CD14-positive monocyte (primary cell): ENCODE measurements at regions not wholly inside any gene's neighbourhood (a gene's known extent, or its start where the extent isn't known, plus 50 kb on each side); places are given as distances from the start of the nearest gene placed in this dataset.

Source experiments
- DNase-seq, 3 donors: peaks; one replicate each; pipeline ENCODE4 v3.0.0-alpha.2; 2011 to 2022
- H2AFZ ChIP-seq: 2 replicates; pipeline ENCODE4 v1.6.0; 2012; ENCODE audit warnings: mild to moderate bottlenecking, low read depth, low read length, inconsistent platforms; ENCODE audit not compliant: insufficient read depth, poor library complexity, severe bottlenecking
- H3K27ac ChIP-seq, 2 donors: 1 replicate in 1 of 2; 2 replicates in 1 of 2; pipeline ENCODE4 v1.5.1; 2012 to 2013; ENCODE audit warnings: low read length in 2 of 2, control low read depth in 1 of 2, inconsistent platforms in 1 of 2, low read depth in 1 of 2, mild to moderate bottlenecking in 1 of 2
- H3K27me3 ChIP-seq, 2 donors: one replicate each; pipeline versions ENCODE4 v1.6.0 to v1.6.1; 2011 to 2013; ENCODE audit warnings: low read length in 2 of 2; ENCODE audit not compliant: control insufficient read depth in 2 of 2, insufficient read depth in 2 of 2
- H3K36me3 ChIP-seq, 2 donors: replicated peaks in 1 of 2; 1 replicate in 1 of 2; 2 replicates in 1 of 2; pipeline versions ENCODE4 v1.5.1 to v1.6.1; 2012 to 2013; ENCODE audit warnings: low read length in 2 of 2, control low read depth in 1 of 2, inconsistent platforms in 1 of 2, mild to moderate bottlenecking in 1 of 2; ENCODE audit not compliant: insufficient read depth in 2 of 2, control insufficient read depth in 1 of 2
- H3K4me1 ChIP-seq, 2 donors: 1 replicate in 1 of 2; 2 replicates in 1 of 2; pipeline versions ENCODE4 v1.5.1 to v1.6.1; 2012 to 2013; ENCODE audit warnings: low read length in 2 of 2, control low read depth in 1 of 2, inconsistent platforms in 1 of 2, mild to moderate bottlenecking in 1 of 2, moderate library complexity in 1 of 2; ENCODE audit not compliant: insufficient read depth in 2 of 2, control insufficient read depth in 1 of 2
- H3K4me2 ChIP-seq: replicated peaks from 2 replicates; pipeline ENCODE3; 2012; ENCODE audit warnings: low read length, moderate library complexity, mild to moderate bottlenecking; ENCODE audit not compliant: poor library complexity, severe bottlenecking; ENCODE audit errors: extremely low read depth
- H3K4me3 ChIP-seq, 3 experiments: fragments of 200-600 bp in 1 of 3; sonication (generic) in 1 of 3; replicated peaks in 1 of 3; 1 replicate in 2 of 3; 2 replicates in 1 of 3; pipeline ENCODE4 v1.5.1; 2011 to 2013; ENCODE audit warnings: low read length in 3 of 3, mild to moderate bottlenecking in 3 of 3, control low read depth in 2 of 3, low read depth in 2 of 3, inconsistent platforms in 1 of 3, moderate library complexity in 1 of 3
- H3K79me2 ChIP-seq: 2 replicates; pipeline ENCODE4 v1.6.0; 2012; ENCODE audit warnings: mild to moderate bottlenecking, control low read depth, inconsistent platforms, low read length, moderate library complexity; ENCODE audit not compliant: insufficient read depth
- H3K9ac ChIP-seq: 2 replicates; pipeline ENCODE4 v1.6.0; 2017; ENCODE audit warnings: low read length, mild to moderate bottlenecking; ENCODE audit not compliant: insufficient read depth, poor library complexity, severe bottlenecking
- H3K9me3 ChIP-seq, 2 donors: replicated peaks in 1 of 2; 1 replicate in 1 of 2; 2 replicates in 1 of 2; pipeline versions ENCODE4 v1.5.1 to v1.6.1; 2012 to 2013; ENCODE audit warnings: low read length in 2 of 2, control low read depth in 1 of 2; ENCODE audit not compliant: control insufficient read depth in 1 of 2, insufficient read depth in 1 of 2
- H4K20me1 ChIP-seq: 2 replicates; pipeline ENCODE4 v1.6.0; 2012; ENCODE audit warnings: mild to moderate bottlenecking, low read length, control low read depth, moderate library complexity; ENCODE audit not compliant: insufficient read depth
- H3K27ac Mint-ChIP-seq, 7 donors: one replicate each; pipeline ENCODE4 v1.8.0; 2020; ENCODE audit warnings: mild to moderate bottlenecking in 7 of 7, mixed read lengths in 7 of 7, moderate library complexity in 6 of 7, inconsistent platforms in 2 of 7
- H3K27me3 Mint-ChIP-seq, 3 donors: one replicate each; pipeline ENCODE4 v1.8.0; 2021 to 2022; ENCODE audit warnings: low read depth in 3 of 3, mild to moderate bottlenecking in 3 of 3, mixed read lengths in 3 of 3, moderate library complexity in 3 of 3, inconsistent platforms in 1 of 3
- H3K36me3 Mint-ChIP-seq, 2 donors: one replicate each; pipeline ENCODE4 v1.8.0; 2020; ENCODE audit warnings: mixed read lengths in 2 of 2, inconsistent platforms in 1 of 2, mild to moderate bottlenecking in 1 of 2
- H3K4me1 Mint-ChIP-seq: one replicate; pipeline ENCODE4 v1.8.0; 2020; ENCODE audit warnings: mild to moderate bottlenecking, mixed read lengths
- H3K4me3 Mint-ChIP-seq, 2 donors: one replicate each; pipeline ENCODE4 v1.8.0; 2020; ENCODE audit warnings: mild to moderate bottlenecking in 2 of 2, mixed read lengths in 2 of 2, moderate library complexity in 1 of 2
- H3K9me3 Mint-ChIP-seq, 7 donors: one replicate each; pipeline ENCODE4 v1.8.0; 2020 to 2022; ENCODE audit warnings: mixed read lengths in 7 of 7, mild to moderate bottlenecking in 6 of 7, moderate library complexity in 6 of 7, inconsistent platforms in 2 of 7
- CTCF ChIP-seq: fragments of 200-600 bp; IDR thresholded peaks from one replicate; pipeline ENCODE4 v1.8.0; 2022; ENCODE audit warnings: antibody characterized with exemption, mild to moderate bottlenecking
- WGBS: methylation state at CpG from one replicate; pipeline ENCODE4 v1.1.5; 2013; ENCODE audit warnings: missing lambda C conversion rate; ENCODE audit not compliant: insufficient coverage; 5-methylcytosine and 5-hydroxymethylcytosine counted together
- intact Hi-C, 2 donors: fragments of 100-400 bp; cut with micrococcal nuclease; formaldehyde crosslinking; loops; one replicate each; pipeline versions ENCODE4 v1.15.0 to v1.15.1; 2023

- no peak overlapping the region for H3K4me3 Mint-ChIP-seq
- no peak for TF ChIP-seq CTCF
- Histone ChIP-seq H3K36me3 (no peaks in the 10 kb centered on the region), H3K79me2 (no peaks in the 10 kb centered on the region), H3K4me2 (no peak overlapping the region), H4K20me1 (no peaks in the 10 kb centered on the region), H3K4me3 (no peak overlapping the region), H3K27me3 (no peaks in the 10 kb centered on the region), H3K9ac (no peak overlapping the region), H3K4me1 (no peaks in the 10 kb centered on the region), H2AFZ (no peak overlapping the region), H3K27ac (no peak overlapping the region), H3K9me3 (peaks cover 12 to 15% of the 10 kb centered on the region in 2 donors)
- no peaks in the 10 kb centered on the region for H3K36me3 Mint-ChIP-seq
- intact Hi-C loops = no loop called here
- H3K27ac Mint-ChIP-seq = no peak overlapping the region
- DNase-seq = no peak
- peaks cover 12 to 30% (median 22%) of the 10 kb centered on the region in 7 donors for H3K9me3 Mint-ChIP-seq
- H3K27me3 Mint-ChIP-seq = no peaks in the 10 kb centered on the region
- no peaks in the 10 kb centered on the region for H3K4me1 Mint-ChIP-seq
Observed at GRCh38 chr5:62154758-62155157, 151.2 kb upstream of the KIF2A start.

GRCh38 chr5:62155988-62156387 is 150.0 kb upstream of the KIF2A start:
- Mint-ChIP-seq H3K27ac (no peak overlapping the region), H3K4me1 (no peaks in the 10 kb centered on the region), H3K4me3 (no peak overlapping the region), H3K27me3 (no peaks in the 10 kb centered on the region), H3K36me3 (no peaks in the 10 kb centered on the region), H3K9me3 (peaks cover 12 to 35% (median 27%) of the 10 kb centered on the region in 7 donors)
- Histone ChIP-seq H3K9ac (no peak overlapping the region), H3K4me1 (no peaks in the 10 kb centered on the region), H3K27me3 (no peaks in the 10 kb centered on the region), H3K36me3 (no peaks in the 10 kb centered on the region), H3K4me3 (no peak overlapping the region), H3K4me2 (no peak overlapping the region), H3K9me3 (peaks cover 13 to 15% of the 10 kb centered on the region in 2 donors), H3K79me2 (no peaks in the 10 kb centered on the region), H2AFZ (no peak overlapping the region), H3K27ac (no peak overlapping the region), H4K20me1 (no peaks in the 10 kb centered on the region)
- intact Hi-C loops = no loop called here
- no peak for DNase-seq
- whole genome bisulfite sequencing = no CpG with 5 or more reads among the region's 3 CpGs
- TF ChIP-seq CTCF = no peak
